ENCODE measurements at regions not wholly inside any gene's neighbourhood (a gene's known extent, or its start where the extent isn't known, plus 50 kb on each side); places are given as distances from the start of the nearest gene placed in this dataset.

- no peak overlapping the region for H3K4me3 ChIP-seq (ENCODE audit: low read depth, poor library complexity, severe bottlenecking)
- intact Hi-C loops (cut with DNase I; ENCODE audit: low total_unique reads): no loop called here
- TF ChIP-seq CTCF (IDR thresholded peaks at IDR 0.05) (no peak), POLR2A (IDR thresholded peaks at IDR 0.05) (no peak)
- 87% methylated on average over 1 of the region's 1 CpG for WGBS, 2 donors
- peak in 1 of 2 donors; percentile 41 for DNase-seq (ENCODE audit: low spot score in 2 of 2)
Observed at GRCh38 chr9:82247318-82247717, 258.7 kb downstream of the SPATA31D1 start.

DNA sequence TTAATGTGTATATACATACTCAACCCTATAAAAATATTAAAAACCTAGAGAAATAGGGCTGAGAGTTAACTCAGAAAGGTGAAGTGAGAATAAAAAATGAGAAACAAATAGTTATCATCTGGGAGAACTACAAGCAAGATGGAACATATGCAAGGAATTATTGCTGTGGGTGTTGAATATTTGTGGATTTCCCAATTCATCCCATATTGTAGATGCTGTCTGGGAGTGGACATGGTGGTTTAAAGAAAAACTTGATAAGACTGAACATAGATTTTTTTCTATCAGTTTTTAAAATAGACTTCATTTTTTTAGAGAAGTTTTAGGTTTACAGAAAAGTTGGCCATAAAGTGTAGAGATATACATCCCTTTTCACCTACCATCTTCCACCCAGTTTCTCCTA, 263.5 kb downstream of the SPATA31D1 start:
- DNase-seq (ENCODE audit: low spot score in 2 of 2): no peak
- intact Hi-C loops (cut with DNase I; ENCODE audit: low total_unique reads): no loop called here
- no peak for TF ChIP-seq CTCF (IDR thresholded peaks at IDR 0.05)
- no peak for TF ChIP-seq POLR2A (IDR thresholded peaks at IDR 0.05)
- no peak overlapping the region for H3K4me3 ChIP-seq (ENCODE audit: low read depth, poor library complexity, severe bottlenecking)

- DNase-seq (ENCODE audit: low spot score in 2 of 2): no peak
- intact Hi-C loops (cut with DNase I; ENCODE audit: low total_unique reads): no loop called here
- no peak overlapping the region for H3K4me3 ChIP-seq (ENCODE audit: low read depth, poor library complexity, severe bottlenecking)
- TF ChIP-seq CTCF (IDR thresholded peaks at IDR 0.05) (no peak), POLR2A (IDR thresholded peaks at IDR 0.05) (no peak)
- 89 to 95% methylated on average over 1 of the region's 1 CpG for WGBS, 2 donors
Observed at GRCh38 chr9:82254646-82255367, 266.2 kb downstream of the SPATA31D1 start.

- intact Hi-C loops (cut with DNase I; ENCODE audit: low total_unique reads): no loop called here
- no peak for DNase-seq (ENCODE audit: low spot score in 2 of 2)
- H3K4me3 ChIP-seq (ENCODE audit: low read depth, poor library complexity, severe bottlenecking): no peak overlapping the region
- TF ChIP-seq POLR2A (IDR thresholded peaks at IDR 0.05): no peak
- 72 to 75% methylated on average over 10 of the region's 10 CpGs for WGBS, 2 donors
Observed at GRCh38 chr9:82255481-82256176, 267.1 kb downstream of the SPATA31D1 start.

- H3K4me3 ChIP-seq (ENCODE audit: low read depth, poor library complexity, severe bottlenecking): no peak overlapping the region
- DNase-seq (ENCODE audit: low spot score in 2 of 2): no peak
- intact Hi-C loops (cut with DNase I; ENCODE audit: low total_unique reads): no loop called here
- TF ChIP-seq POLR2A (IDR thresholded peaks at IDR 0.05) (no peak), CTCF (IDR thresholded peaks at IDR 0.05) (no peak)
- WGBS, 2 donors: 81 to 83% methylated on average over 2 of the region's 2 CpGs
Observed at GRCh38 chr9:82260691-82261090, 272.1 kb downstream of the SPATA31D1 start.

- no peak for DNase-seq (ENCODE audit: low spot score in 2 of 2)
- WGBS, 2 donors: 93 to 96% methylated on average over 1 of the region's 1 CpG
- intact Hi-C loops (cut with DNase I; ENCODE audit: low total_unique reads): no loop called here
- H3K4me3 ChIP-seq (ENCODE audit: low read depth, poor library complexity, severe bottlenecking): no peak overlapping the region
- TF ChIP-seq CTCF (IDR thresholded peaks at IDR 0.05) (no peak), POLR2A (IDR thresholded peaks at IDR 0.05) (no peak)
Observed at GRCh38 chr9:82263619-82264018, 275.0 kb downstream of the SPATA31D1 start.

Data from lower leg skin (tissue), 4 donors.